Brain microvascular endothelial cell (primary cell): ENCODE measurements at regions not wholly inside any gene's neighbourhood (a gene's known extent, or its start where the extent isn't known, plus 50 kb on each side); places are given as distances from the start of the nearest gene placed in this dataset.

ENCODE experiments used
- DNase-seq: peaks from one replicate; pipeline ENCODE4 v3.0.0-alpha.2; 2020
- H3K27ac ChIP-seq: fragments of 250-450 bp; sonication (Bioruptor Pico); 2 replicates; pipeline ENCODE4 v1.5.1; 2020; ENCODE audit warnings: mild to moderate bottlenecking, moderate library complexity
- H3K27me3 ChIP-seq: fragments of 250-450 bp; sonication (Bioruptor Pico); replicated peaks from 2 replicates; pipeline ENCODE4 v1.5.1; 2020; ENCODE audit warnings: mild to moderate bottlenecking
- H3K36me3 ChIP-seq: fragments of 250-450 bp; sonication (Bioruptor Pico); replicated peaks from 2 replicates; pipeline ENCODE4 v1.5.1; 2020; ENCODE audit warnings: mild to moderate bottlenecking
- H3K4me3 ChIP-seq: 2 replicates; pipeline ENCODE4 v1.5.1; 2011; ENCODE audit warnings: low read depth, mild to moderate bottlenecking, control low read depth, low read length, moderate library complexity
- in situ Hi-C: cut with HindIII; loops from 2 replicates; pipeline ENCODE4 v1.10.0; 2017; ENCODE audit warnings: low sequenced_read_pairs, low pct_ligation_motif_present
- TF ChIP-seq, protein P1 (sequence below): IDR thresholded peaks from 2 replicates; pipeline ENCODE4 v1.5.1; 2011; ENCODE audit warnings: low read depth, mild to moderate bottlenecking, moderate library complexity, low read length, control low read depth, inconsistent platforms; ENCODE audit errors: missing control alignments

DNA sequence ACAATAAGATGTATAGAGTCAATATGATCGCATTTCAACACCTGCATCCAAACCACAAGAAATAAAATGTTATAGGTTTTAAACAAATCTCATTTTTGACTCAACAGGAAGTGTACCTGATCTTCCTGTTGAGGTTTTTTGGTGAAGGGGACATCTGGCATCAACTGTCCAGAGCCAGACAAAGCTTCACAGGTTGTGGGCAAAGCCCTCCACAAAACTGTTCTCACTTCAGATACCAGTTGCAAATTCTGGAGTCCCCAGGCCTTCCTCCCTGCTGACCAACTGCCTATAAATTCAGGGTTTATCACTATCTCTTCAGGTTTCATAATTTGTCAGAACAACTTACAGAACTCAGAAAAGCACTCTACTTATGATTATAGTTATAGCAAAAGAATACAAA, 326.1 kb upstream of the CAMK1G start:
- in situ Hi-C loops: no loop called here
- H3K27me3 ChIP-seq: no peaks in the 10 kb centered on the region
- no peak overlapping the region for H3K4me3 ChIP-seq
- no peaks in the 10 kb centered on the region for H3K36me3 ChIP-seq
- H3K27ac ChIP-seq: no peak overlapping the region
- TF ChIP-seq, protein P1, sequence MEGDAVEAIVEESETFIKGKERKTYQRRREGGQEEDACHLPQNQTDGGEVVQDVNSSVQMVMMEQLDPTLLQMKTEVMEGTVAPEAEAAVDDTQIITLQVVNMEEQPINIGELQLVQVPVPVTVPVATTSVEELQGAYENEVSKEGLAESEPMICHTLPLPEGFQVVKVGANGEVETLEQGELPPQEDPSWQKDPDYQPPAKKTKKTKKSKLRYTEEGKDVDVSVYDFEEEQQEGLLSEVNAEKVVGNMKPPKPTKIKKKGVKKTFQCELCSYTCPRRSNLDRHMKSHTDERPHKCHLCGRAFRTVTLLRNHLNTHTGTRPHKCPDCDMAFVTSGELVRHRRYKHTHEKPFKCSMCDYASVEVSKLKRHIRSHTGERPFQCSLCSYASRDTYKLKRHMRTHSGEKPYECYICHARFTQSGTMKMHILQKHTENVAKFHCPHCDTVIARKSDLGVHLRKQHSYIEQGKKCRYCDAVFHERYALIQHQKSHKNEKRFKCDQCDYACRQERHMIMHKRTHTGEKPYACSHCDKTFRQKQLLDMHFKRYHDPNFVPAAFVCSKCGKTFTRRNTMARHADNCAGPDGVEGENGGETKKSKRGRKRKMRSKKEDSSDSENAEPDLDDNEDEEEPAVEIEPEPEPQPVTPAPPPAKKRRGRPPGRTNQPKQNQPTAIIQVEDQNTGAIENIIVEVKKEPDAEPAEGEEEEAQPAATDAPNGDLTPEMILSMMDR: no peak
- DNase-seq: no peak

DNA sequence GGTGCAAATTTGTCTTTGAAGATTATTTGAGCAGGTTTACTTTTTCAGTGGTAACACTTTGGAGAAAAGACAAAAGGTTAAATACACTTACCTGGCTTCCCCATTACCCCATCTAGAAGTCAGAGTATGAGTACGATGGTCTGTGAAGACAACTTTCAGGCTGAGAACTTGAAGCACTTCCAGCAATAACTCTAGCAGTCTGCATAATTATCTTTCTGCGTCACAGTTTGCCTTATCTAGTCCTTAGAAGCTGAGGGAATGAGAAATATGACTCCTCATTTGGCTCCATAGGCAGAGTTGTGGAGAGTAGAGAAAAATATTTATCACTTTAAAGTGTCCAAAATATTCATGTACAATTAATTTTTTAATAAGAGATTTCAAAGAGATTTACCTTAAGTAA, 323.4 kb upstream of the CAMK1G start:
- in situ Hi-C loops: no loop called here
- TF ChIP-seq, protein P1: no peak
- H3K36me3 ChIP-seq: no peaks in the 10 kb centered on the region

GRCh38 chr1:209262631-209263030, 320.9 kb upstream of the CAMK1G start:
- no peak for DNase-seq
- Histone ChIP-seq H3K27ac (no peak overlapping the region), H3K4me3 (no peak overlapping the region), H3K36me3 (no peaks in the 10 kb centered on the region), H3K27me3 (no peaks in the 10 kb centered on the region)
- in situ Hi-C loops: no loop called here
- TF ChIP-seq, protein P1: no peak

More for the DNA sequence above, 323.4 kb upstream of the CAMK1G start:
- no peak for DNase-seq
- no peak overlapping the region for H3K4me3 ChIP-seq
- no peak overlapping the region for H3K27ac ChIP-seq
- no peaks in the 10 kb centered on the region for H3K27me3 ChIP-seq

DNA sequence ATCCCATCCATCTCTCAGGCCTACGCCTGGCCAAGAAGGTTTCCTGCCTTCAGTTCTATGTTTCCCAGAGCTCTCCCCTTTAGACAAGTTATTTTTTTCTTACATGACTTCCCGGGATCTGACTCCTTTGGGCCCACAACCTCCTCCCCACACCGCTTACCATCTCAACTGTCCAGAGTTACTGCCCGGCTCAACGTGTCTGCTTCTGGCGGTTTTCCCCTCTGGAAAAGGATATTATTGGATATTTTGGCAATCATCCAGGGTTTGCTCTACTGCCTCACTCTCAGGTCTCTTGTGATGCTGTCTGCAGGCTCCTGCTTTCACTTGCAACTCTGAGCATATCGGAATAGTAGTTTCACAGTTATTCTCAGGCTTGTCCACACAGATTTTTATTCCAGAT, 318.2 kb upstream of the CAMK1G start:
- H3K27me3 ChIP-seq: no peaks in the 10 kb centered on the region
- no peak for DNase-seq
- in situ Hi-C loops: no loop called here
- H3K27ac ChIP-seq: no peak overlapping the region
- H3K4me3 ChIP-seq: no peak overlapping the region
- TF ChIP-seq, protein P1: no peak
- H3K36me3 ChIP-seq: no peaks in the 10 kb centered on the region

- Histone ChIP-seq H3K27ac (no peak overlapping the region), H3K27me3 (no peaks in the 10 kb centered on the region), H3K36me3 (no peaks in the 10 kb centered on the region), H3K4me3 (no peak overlapping the region)
- TF ChIP-seq, protein P1: no peak
- in situ Hi-C loops: no loop called here
- DNase-seq: no peak
Measured at GRCh38 chr1:209266590-209267205, 316.8 kb upstream of the CAMK1G start.

- DNase-seq: no peak
- no peak overlapping the region for H3K27ac ChIP-seq
- H3K4me3 ChIP-seq: no peak overlapping the region
- no peaks in the 10 kb centered on the region for H3K27me3 ChIP-seq
- TF ChIP-seq, protein P1: no peak
- in situ Hi-C loops: no loop called here
- no peaks in the 10 kb centered on the region for H3K36me3 ChIP-seq
Measured at GRCh38 chr1:209267968-209268367, 315.5 kb upstream of the CAMK1G start.
